ENCODE measurements at regions not wholly inside any gene's neighbourhood (a gene's known extent, or its start where the extent isn't known, plus 50 kb on each side); places are given as distances from the start of the nearest gene placed in this dataset.

DNA sequence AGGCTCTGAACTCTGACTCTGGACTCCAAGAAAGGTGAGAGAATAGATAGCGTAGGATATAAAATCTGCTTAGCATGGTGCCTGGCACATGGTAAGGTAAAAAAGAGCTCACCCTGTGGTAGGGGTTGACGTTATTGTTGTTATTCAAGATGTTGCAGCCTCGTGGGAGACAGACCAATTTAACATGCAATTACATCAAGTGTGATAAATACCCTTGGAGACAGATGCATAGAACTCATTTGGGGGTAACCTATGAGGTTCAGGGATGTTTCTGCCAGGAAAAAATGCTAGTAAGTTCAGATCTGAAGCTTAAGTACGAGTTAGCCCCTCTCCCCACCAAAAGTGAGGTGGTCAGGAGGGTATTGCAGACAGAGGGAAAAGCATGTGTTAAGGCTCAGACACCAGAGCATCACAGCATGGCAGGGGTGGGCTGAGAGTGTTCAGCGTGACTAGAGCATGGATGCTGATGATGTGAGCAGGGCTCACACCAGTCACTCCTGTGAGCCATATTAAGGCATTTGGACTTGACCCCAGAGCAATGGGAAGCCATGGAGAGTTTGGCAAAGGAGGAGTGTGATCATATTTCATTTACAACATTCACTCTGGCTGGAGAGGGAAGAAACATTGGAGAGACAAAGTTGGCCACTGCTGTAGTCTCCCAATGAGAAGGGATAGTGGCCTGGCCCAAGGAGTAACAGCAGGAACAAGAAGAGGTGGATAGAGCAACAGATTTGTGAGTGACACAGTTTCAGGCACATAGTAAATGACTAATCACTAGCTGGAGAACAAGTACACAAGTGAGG lies 181.0 kb downstream of the UACA start:
- Histone ChIP-seq H3K27ac (no peak overlapping the region), H3K4me1 (peaks cover 0 to 11% (median 2%) of the 10 kb centered on the region in 4 donors), H3K27me3 (no peaks in the 10 kb centered on the region), H3K4me3 (no peak overlapping the region), H3K9me3 (no peaks in the 10 kb centered on the region), H3K36me3 (no peaks in the 10 kb centered on the region)
- no peak for DNase-seq
- TF ChIP-seq, protein P1, sequence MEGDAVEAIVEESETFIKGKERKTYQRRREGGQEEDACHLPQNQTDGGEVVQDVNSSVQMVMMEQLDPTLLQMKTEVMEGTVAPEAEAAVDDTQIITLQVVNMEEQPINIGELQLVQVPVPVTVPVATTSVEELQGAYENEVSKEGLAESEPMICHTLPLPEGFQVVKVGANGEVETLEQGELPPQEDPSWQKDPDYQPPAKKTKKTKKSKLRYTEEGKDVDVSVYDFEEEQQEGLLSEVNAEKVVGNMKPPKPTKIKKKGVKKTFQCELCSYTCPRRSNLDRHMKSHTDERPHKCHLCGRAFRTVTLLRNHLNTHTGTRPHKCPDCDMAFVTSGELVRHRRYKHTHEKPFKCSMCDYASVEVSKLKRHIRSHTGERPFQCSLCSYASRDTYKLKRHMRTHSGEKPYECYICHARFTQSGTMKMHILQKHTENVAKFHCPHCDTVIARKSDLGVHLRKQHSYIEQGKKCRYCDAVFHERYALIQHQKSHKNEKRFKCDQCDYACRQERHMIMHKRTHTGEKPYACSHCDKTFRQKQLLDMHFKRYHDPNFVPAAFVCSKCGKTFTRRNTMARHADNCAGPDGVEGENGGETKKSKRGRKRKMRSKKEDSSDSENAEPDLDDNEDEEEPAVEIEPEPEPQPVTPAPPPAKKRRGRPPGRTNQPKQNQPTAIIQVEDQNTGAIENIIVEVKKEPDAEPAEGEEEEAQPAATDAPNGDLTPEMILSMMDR (IDR thresholded peaks at IDR 0.05), result no peak
- no peak for TF ChIP-seq POLR2A (IDR thresholded peaks at IDR 0.05)

DNA sequence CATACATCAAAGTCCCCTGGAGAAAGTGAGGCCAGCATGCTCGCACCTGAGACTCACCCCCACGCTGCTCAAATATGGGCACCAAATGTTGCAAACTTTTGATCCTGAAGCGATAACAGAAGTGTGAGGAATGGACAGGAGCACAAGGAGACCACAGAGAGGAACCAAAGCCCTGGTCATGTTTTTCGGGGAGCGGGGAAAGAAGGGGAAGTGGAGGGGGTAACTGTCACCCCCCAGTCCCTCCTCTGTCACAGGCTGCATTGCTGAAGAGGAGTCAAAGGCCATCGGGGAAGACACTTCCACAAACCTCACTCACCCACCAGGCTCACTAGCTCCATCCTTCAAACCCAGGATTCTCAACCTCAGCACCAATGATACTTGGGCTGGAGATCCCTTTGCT lies 182.4 kb downstream of the UACA start:
- Histone ChIP-seq H3K36me3 (no peaks in the 10 kb centered on the region), H3K9me3 (no peaks in the 10 kb centered on the region), H3K4me3 (no peak overlapping the region), H3K27ac (no peak overlapping the region), H3K4me1 (peaks cover 0 to 11% (median 2%) of the 10 kb centered on the region in 4 donors), H3K27me3 (no peaks in the 10 kb centered on the region)
- TF ChIP-seq POLR2A (IDR thresholded peaks at IDR 0.05), result no peak
- TF ChIP-seq, protein P1 (IDR thresholded peaks at IDR 0.05), result no peak
- DNase-seq, result no peak

DNA sequence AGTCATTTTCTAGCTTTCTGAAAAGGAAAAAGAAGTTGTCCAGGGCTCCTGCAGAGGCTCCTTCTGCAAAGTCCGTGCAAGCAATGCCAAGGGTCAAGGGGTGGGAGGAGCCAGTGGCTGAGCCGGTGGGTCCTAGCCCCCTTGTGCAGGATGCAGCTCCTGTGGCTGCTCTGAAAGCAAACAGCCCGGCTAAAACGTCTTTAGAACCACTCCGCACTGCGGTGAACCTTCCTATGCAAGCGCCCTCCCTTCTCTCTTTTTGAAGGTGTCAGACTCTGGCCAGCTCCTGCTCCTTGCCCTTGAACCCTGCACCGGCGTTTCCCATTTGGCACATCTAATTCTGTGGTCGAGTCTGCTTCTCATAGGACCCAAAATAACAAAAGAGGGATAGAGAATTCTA lies 183.1 kb downstream of the UACA start:
- TF ChIP-seq, protein P1 (IDR thresholded peaks at IDR 0.05), result no peak
- TF ChIP-seq POLR2A (IDR thresholded peaks at IDR 0.05), result no peak
- Histone ChIP-seq H3K9me3 (no peaks in the 10 kb centered on the region), H3K36me3 (no peaks in the 10 kb centered on the region), H3K4me3 (no peak overlapping the region), H3K27ac (no peak overlapping the region), H3K4me1 (peaks cover 0 to 5% (median 2%) of the 10 kb centered on the region in 4 donors), H3K27me3 (no peaks in the 10 kb centered on the region)
- DNase-seq, result no peak

DNA sequence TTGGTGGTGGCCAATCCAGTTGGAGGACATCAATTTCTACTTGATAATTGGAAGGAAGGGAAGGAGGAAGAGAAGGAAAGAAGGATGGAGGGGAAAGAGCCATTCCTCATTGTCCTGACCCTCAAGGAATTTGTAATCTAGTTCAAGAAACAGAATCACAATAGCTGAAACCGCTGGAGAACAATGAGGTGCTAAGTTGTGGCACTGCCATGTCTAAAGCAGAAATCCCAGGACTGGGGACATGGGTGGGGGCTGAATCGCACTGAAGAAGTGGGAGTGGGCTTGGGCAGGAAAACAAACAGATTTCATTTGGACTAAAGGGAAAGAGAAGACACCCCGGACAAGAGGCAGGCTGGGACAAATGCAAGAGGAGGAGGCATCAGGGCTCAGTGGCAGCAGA lies 183.6 kb downstream of the UACA start:
- no peak for DNase-seq
- Histone ChIP-seq H3K4me3 (no peak overlapping the region), H3K36me3 (no peaks in the 10 kb centered on the region), H3K9me3 (no peaks in the 10 kb centered on the region), H3K27ac (no peak overlapping the region), H3K27me3 (no peaks in the 10 kb centered on the region), H3K4me1 (peaks cover 0 to under 1% (median 0%) of the 10 kb centered on the region in 4 donors)
- no peak for TF ChIP-seq POLR2A (IDR thresholded peaks at IDR 0.05)
- TF ChIP-seq, protein P1 (IDR thresholded peaks at IDR 0.05), result no peak

DNA sequence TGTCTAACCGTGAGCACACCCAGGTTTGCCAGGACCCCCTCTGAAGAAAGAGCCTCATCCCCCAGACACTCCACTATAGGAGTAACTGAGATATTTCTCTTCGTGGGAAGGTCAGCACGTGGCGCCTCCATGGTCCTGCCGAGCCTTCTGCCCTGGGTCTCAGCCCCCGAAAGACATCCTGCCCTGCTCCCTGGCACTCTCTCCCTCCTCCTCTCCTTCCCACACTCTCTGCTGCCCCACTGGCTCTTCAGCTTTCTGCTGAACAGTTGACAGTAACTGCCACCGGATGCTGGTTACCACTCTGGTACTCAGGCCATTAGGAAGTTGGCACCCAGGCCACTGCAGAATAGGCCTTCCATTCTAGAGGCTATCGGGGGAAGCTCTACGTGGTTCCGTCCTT lies 185.2 kb downstream of the UACA start:
- no peak overlapping the region for H3K27ac ChIP-seq
- no peaks in the 10 kb centered on the region for H3K36me3 ChIP-seq
- no peaks in the 10 kb centered on the region for H3K4me1 ChIP-seq
- H3K4me3 ChIP-seq, result no peak overlapping the region
- H3K9me3 ChIP-seq, result no peaks in the 10 kb centered on the region
- TF ChIP-seq POLR2A (IDR thresholded peaks at IDR 0.05), result no peak
- TF ChIP-seq, protein P1 (IDR thresholded peaks at IDR 0.05), result no peak
- H3K27me3 ChIP-seq, result no peaks in the 10 kb centered on the region
- DNase-seq, result no peak
